ENCODE measurements at regions not wholly inside any gene's neighbourhood (a gene's known extent, or its start where the extent isn't known, plus 50 kb on each side); places are given as distances from the start of the nearest gene placed in this dataset.

DNA sequence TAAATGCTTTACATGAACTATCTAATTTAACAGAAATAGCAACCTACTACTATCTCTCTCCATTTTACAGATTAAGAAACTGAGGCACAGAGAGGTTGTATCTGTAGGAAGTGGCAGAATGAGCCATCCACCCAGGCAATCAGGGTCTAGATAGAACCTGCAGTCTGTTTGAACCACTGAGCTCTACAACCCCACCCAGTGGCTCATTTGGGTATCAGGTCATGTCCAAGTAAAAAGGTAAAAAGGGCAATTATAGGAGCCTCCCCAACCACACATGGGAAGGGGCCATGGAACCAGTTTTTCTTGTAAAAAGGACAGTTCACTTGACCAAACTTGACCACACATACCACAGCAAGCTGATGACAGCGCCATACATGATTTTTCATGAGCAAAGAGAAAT is 92.9 kb upstream of the SGCG start:
- H3K4me3 ChIP-seq (ENCODE audit: control insufficient read depth in 2 of 3, extremely low read depth in 1 of 3, insufficient read depth in 2 of 3, low read depth in 1 of 3, low read length in 3 of 3): no peak overlapping the region
- H3K9me3 ChIP-seq (ENCODE audit: control insufficient read depth, low read depth, low read length): peaks cover 3% of the 10 kb centered on the region
- no peaks in the 10 kb centered on the region for H3K9me1 ChIP-seq (ENCODE audit: control insufficient read depth, extremely low read depth, insufficient read depth, low read length)
- no peaks in the 10 kb centered on the region for H3K36me3 ChIP-seq (ENCODE audit: control insufficient read depth in 2 of 2, extremely low read depth in 1 of 2, insufficient read depth in 2 of 2, low read length in 2 of 2)
- H4K20me1 ChIP-seq (ENCODE audit: control insufficient read depth, extremely low read depth, insufficient read depth, low read length): no peaks in the 10 kb centered on the region
- no peak overlapping the region for H3K4me2 ChIP-seq (ENCODE audit: control insufficient read depth, extremely low read depth, insufficient read depth, low read depth, low read length)
- H2AFZ ChIP-seq (ENCODE audit: control insufficient read depth, low read length): no peak overlapping the region
- H3K79me2 ChIP-seq (ENCODE audit: control insufficient read depth, insufficient read depth, low read length): no peaks in the 10 kb centered on the region
- dilution Hi-C loops (cut with MboI; ENCODE audit: extremely low pct_ligation_motif_present, low sequenced_read_pairs): no loop called here
- FAIRE-seq (no peak), DNase-seq (ENCODE audit: low read depth, low spot score) (no peak)
- no peak for TF ChIP-seq EZH2 (IDR thresholded peaks at IDR 0.05; ENCODE audit: low read length)
- TF ChIP-seq, protein P1, sequence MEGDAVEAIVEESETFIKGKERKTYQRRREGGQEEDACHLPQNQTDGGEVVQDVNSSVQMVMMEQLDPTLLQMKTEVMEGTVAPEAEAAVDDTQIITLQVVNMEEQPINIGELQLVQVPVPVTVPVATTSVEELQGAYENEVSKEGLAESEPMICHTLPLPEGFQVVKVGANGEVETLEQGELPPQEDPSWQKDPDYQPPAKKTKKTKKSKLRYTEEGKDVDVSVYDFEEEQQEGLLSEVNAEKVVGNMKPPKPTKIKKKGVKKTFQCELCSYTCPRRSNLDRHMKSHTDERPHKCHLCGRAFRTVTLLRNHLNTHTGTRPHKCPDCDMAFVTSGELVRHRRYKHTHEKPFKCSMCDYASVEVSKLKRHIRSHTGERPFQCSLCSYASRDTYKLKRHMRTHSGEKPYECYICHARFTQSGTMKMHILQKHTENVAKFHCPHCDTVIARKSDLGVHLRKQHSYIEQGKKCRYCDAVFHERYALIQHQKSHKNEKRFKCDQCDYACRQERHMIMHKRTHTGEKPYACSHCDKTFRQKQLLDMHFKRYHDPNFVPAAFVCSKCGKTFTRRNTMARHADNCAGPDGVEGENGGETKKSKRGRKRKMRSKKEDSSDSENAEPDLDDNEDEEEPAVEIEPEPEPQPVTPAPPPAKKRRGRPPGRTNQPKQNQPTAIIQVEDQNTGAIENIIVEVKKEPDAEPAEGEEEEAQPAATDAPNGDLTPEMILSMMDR (optimal IDR thresholded peaks at IDR 0.05 in 1 of 3, IDR thresholded peaks at IDR 0.05 in 1 of 3, conservative IDR thresholded peaks at IDR 0.05 in 1 of 3; ENCODE audit: extremely low read depth in 1 of 3, insufficient read depth in 2 of 3, low read length in 3 of 3): peak in 2 of 3 experiments; percentile 32 to 53
- H3K9ac ChIP-seq (ENCODE audit: control insufficient read depth, extremely low read depth, insufficient read depth, low read length): no peak overlapping the region
- no peak overlapping the region for H3K27ac ChIP-seq (ENCODE audit: control insufficient read depth, insufficient read depth, low read length)
- no peaks in the 10 kb centered on the region for H3K4me1 ChIP-seq (ENCODE audit: control insufficient read depth, extremely low read depth, insufficient read depth, low read length)
- no peaks in the 10 kb centered on the region for H3K27me3 ChIP-seq (ENCODE audit: control insufficient read depth, extremely low read depth, insufficient read depth, low read length)

GRCh38 chr13:23098161-23098907 is 82.4 kb upstream of the SGCG start:
- H2AFZ ChIP-seq (ENCODE audit: control insufficient read depth, low read length): no peak overlapping the region
- no peak overlapping the region for H3K9ac ChIP-seq (ENCODE audit: control insufficient read depth, extremely low read depth, insufficient read depth, low read length)
- FAIRE-seq (no peak), DNase-seq (ENCODE audit: low read depth, low spot score) (no peak)
- no peaks in the 10 kb centered on the region for H4K20me1 ChIP-seq (ENCODE audit: control insufficient read depth, extremely low read depth, insufficient read depth, low read length)
- no peaks in the 10 kb centered on the region for H3K27me3 ChIP-seq (ENCODE audit: control insufficient read depth, extremely low read depth, insufficient read depth, low read length)
- dilution Hi-C loops (cut with MboI; ENCODE audit: extremely low pct_ligation_motif_present, low sequenced_read_pairs): no loop called here
- no peak overlapping the region for H3K27ac ChIP-seq (ENCODE audit: control insufficient read depth, insufficient read depth, low read length)
- H3K36me3 ChIP-seq (ENCODE audit: control insufficient read depth in 2 of 2, extremely low read depth in 1 of 2, insufficient read depth in 2 of 2, low read length in 2 of 2): no peaks in the 10 kb centered on the region
- no peaks in the 10 kb centered on the region for H3K79me2 ChIP-seq (ENCODE audit: control insufficient read depth, insufficient read depth, low read length)
- H3K9me1 ChIP-seq (ENCODE audit: control insufficient read depth, extremely low read depth, insufficient read depth, low read length): no peaks in the 10 kb centered on the region
- H3K4me3 ChIP-seq (ENCODE audit: control insufficient read depth in 2 of 3, extremely low read depth in 1 of 3, insufficient read depth in 2 of 3, low read depth in 1 of 3, low read length in 3 of 3): no peak overlapping the region
- H3K4me1 ChIP-seq (ENCODE audit: control insufficient read depth, extremely low read depth, insufficient read depth, low read length): no peaks in the 10 kb centered on the region
- no peak overlapping the region for H3K4me2 ChIP-seq (ENCODE audit: control insufficient read depth, extremely low read depth, insufficient read depth, low read depth, low read length)
- H3K9me3 ChIP-seq (ENCODE audit: control insufficient read depth, low read depth, low read length): peaks cover 1% of the 10 kb centered on the region
- TF ChIP-seq, protein P1 (optimal IDR thresholded peaks at IDR 0.05 in 1 of 3, IDR thresholded peaks at IDR 0.05 in 1 of 3, conservative IDR thresholded peaks at IDR 0.05 in 1 of 3; ENCODE audit: extremely low read depth in 1 of 3, insufficient read depth in 2 of 3, low read length in 3 of 3): no peak
- TF ChIP-seq EZH2 (IDR thresholded peaks at IDR 0.05; ENCODE audit: low read length): no peak

Data from keratinocyte (primary cell).